ENCODE measurements at regions not wholly inside any gene's neighbourhood (a gene's known extent, or its start where the extent isn't known, plus 50 kb on each side); places are given as distances from the start of the nearest gene placed in this dataset.

- TF ChIP-seq CTCF (conservative IDR thresholded peaks at IDR 0.05; ENCODE audit: low read depth in 2 of 2) (no peak), POLR2AphosphoS5 (IDR thresholded peaks at IDR 0.05; ENCODE audit: low read depth) (no peak), EZH2phosphoT487 (IDR thresholded peaks at IDR 0.05; ENCODE audit: unreplicated experiment) (no peak), EZH2 (IDR thresholded peaks at IDR 0.05; ENCODE audit: low read depth, unreplicated experiment) (no peak), CREB1 (CRISPR knock-in tag; IDR thresholded peaks at IDR 0.05; ENCODE audit: low read depth) (no peak), ETS1 (IDR thresholded peaks at IDR 0.05) (no peak), REST (IDR thresholded peaks at IDR 0.05; ENCODE audit: unreplicated experiment) (no peak)
Observed at GRCh38 chr13:29948791-29949190, 98.4 kb upstream of the UBL3 start.

Measured in GM23338 (cell line).